Chondrocyte (in vitro differentiated cells): ENCODE measurements at regions not wholly inside any gene's neighbourhood (a gene's known extent, or its start where the extent isn't known, plus 50 kb on each side); places are given as distances from the start of the nearest gene placed in this dataset.

Source experiments
- DNase-seq: peaks from one replicate; pipeline ENCODE4 v3.0.0; 2021; ENCODE audit warnings: mixed read lengths, low spot score
- H3K27ac Mint-ChIP-seq: one replicate; pipeline ENCODE4 v1.8.0; 2021; ENCODE audit warnings: mild to moderate bottlenecking, moderate library complexity, mixed read lengths; ENCODE audit not compliant: unreplicated experiment
- H3K27me3 Mint-ChIP-seq: 2 replicates; pipeline ENCODE4 v1.8.0; 2021; ENCODE audit warnings: low read depth, mixed read lengths
- H3K36me3 Mint-ChIP-seq: 2 replicates; pipeline ENCODE4 v1.8.0; 2021; ENCODE audit warnings: low read depth, mixed read lengths
- H3K4me1 Mint-ChIP-seq: 2 replicates; pipeline ENCODE4 v1.8.0; 2021; ENCODE audit warnings: low read depth, mild to moderate bottlenecking, mixed read lengths
- H3K4me3 Mint-ChIP-seq: one replicate; pipeline ENCODE4 v1.8.0; 2021; ENCODE audit warnings: mild to moderate bottlenecking, moderate library complexity, mixed read lengths; ENCODE audit not compliant: unreplicated experiment
- H3K9me3 Mint-ChIP-seq: 2 replicates; pipeline ENCODE4 v1.8.0; 2021; ENCODE audit warnings: low read depth, mixed read lengths
- CTCF ChIP-seq: fragments of 200-600 bp; sonication (generic); IDR thresholded peaks from 2 replicates; pipeline ENCODE4 v1.5.0; 2021; ENCODE audit warnings: antibody characterized with exemption, mild to moderate bottlenecking, moderate library complexity

- H3K27me3 Mint-ChIP-seq: peaks cover 40% of the 10 kb centered on the region
These were observed 189.2 kb upstream of the LINGO1 start for GRCh38 chr15:77821959-77822256.

GRCh38 chr15:77821188-77821958 is 188.7 kb upstream of the LINGO1 start:
- H3K9me3 Mint-ChIP-seq: no peaks in the 10 kb centered on the region
- no peak for DNase-seq
- H3K27me3 Mint-ChIP-seq: peaks cover 43% of the 10 kb centered on the region
- H3K36me3 Mint-ChIP-seq: no peaks in the 10 kb centered on the region
- H3K27ac Mint-ChIP-seq: no peak overlapping the region
- H3K4me1 Mint-ChIP-seq: no peaks in the 10 kb centered on the region
- no peak overlapping the region for H3K4me3 Mint-ChIP-seq
- peak; percentile 87 for TF ChIP-seq CTCF

More at GRCh38 chr15:77821959-77822256, 189.2 kb upstream of the LINGO1 start:
- Mint-ChIP-seq H3K27ac (no peak overlapping the region), H3K4me3 (no peak overlapping the region), H3K9me3 (no peaks in the 10 kb centered on the region), H3K36me3 (no peaks in the 10 kb centered on the region), H3K4me1 (no peaks in the 10 kb centered on the region)
- TF ChIP-seq CTCF: no peak
- DNase-seq: no peak

- Mint-ChIP-seq H3K9me3 (no peaks in the 10 kb centered on the region), H3K27ac (no peak overlapping the region), H3K36me3 (no peaks in the 10 kb centered on the region), H3K27me3 (peaks cover 41% of the 10 kb centered on the region), H3K4me3 (peak overlapping the region; percentile 60), H3K4me1 (no peaks in the 10 kb centered on the region)
- TF ChIP-seq CTCF: peak; percentile 69
- no peak for DNase-seq
These were observed 187.4 kb upstream of the LINGO1 start for GRCh38 chr15:77819851-77820728.

GRCh38 chr15:77819048-77819850 is 186.5 kb upstream of the LINGO1 start:
- Mint-ChIP-seq H3K9me3 (no peaks in the 10 kb centered on the region), H3K4me1 (no peaks in the 10 kb centered on the region), H3K36me3 (no peaks in the 10 kb centered on the region), H3K27me3 (peaks cover 37% of the 10 kb centered on the region), H3K27ac (no peak overlapping the region), H3K4me3 (peak overlapping the region; percentile 60)
- no peak for TF ChIP-seq CTCF
- no peak for DNase-seq

GRCh38 chr15:77818484-77819047 is 185.9 kb upstream of the LINGO1 start:
- H3K27me3 Mint-ChIP-seq: peaks cover 34% of the 10 kb centered on the region
- no peak for TF ChIP-seq CTCF

More at GRCh38 chr15:77818484-77819047, 185.9 kb upstream of the LINGO1 start:
- DNase-seq: no peak
- no peaks in the 10 kb centered on the region for H3K4me1 Mint-ChIP-seq
- no peaks in the 10 kb centered on the region for H3K36me3 Mint-ChIP-seq
- H3K27ac Mint-ChIP-seq: no peak overlapping the region
- H3K4me3 Mint-ChIP-seq: peak overlapping the region; percentile 9
- no peaks in the 10 kb centered on the region for H3K9me3 Mint-ChIP-seq
